IPS DF 4.7 (cell line): ENCODE measurements at regions not wholly inside any gene's neighbourhood (a gene's known extent, or its start where the extent isn't known, plus 50 kb on each side); places are given as distances from the start of the nearest gene placed in this dataset.
A peak's percentile ranks its signal among the peaks of the same experiment; 100 is the strongest.

Experiments
- DNase-seq: peaks from one replicate; pipeline ENCODE4 v3.0.0-alpha.2; 2013; ENCODE audit warnings: low spot score; ENCODE audit errors: extremely low read depth

DNA sequence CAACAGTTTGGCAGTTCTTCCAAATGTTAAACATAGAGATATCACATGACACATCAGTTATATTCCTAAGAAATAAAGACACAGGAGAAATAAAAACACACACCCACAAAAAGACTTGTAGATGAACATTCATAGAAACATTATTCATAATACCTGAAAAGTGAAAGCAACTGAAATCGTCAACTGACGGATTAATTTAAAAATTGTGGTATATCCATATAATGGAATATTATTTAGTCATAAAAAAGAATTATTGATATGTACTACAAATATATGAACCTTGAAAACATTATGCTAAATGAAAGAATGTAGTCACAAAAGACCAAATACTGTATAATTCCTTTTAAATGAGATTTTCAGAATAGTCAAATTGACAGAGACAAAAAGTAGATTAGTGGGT lies 330.2 kb upstream of the CD180 start:
- no peak for DNase-seq

- DNase-seq, result no peak
Measured at GRCh38 chr5:67520161-67520908, 323.7 kb upstream of the CD180 start.

DNA sequence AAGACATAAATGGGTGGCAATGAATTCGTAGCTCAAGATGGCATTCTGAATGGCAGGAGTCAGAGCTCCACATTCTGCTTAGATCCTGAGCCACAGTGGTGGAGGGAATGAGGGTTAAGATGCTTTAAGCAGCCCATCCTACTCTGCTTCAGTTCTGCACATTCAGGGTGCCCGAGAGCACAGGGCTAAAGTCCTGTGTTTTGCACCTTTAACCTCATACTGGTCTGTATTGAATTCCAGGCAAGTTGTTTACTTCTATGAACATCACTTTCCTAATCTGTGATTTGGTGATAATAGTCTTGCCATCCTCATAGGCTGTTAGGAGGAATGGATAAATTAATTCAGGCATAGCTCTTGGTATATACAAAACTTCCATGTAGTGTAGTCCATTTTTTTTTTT lies 321.6 kb upstream of the CD180 start:
- no peak for DNase-seq

DNA sequence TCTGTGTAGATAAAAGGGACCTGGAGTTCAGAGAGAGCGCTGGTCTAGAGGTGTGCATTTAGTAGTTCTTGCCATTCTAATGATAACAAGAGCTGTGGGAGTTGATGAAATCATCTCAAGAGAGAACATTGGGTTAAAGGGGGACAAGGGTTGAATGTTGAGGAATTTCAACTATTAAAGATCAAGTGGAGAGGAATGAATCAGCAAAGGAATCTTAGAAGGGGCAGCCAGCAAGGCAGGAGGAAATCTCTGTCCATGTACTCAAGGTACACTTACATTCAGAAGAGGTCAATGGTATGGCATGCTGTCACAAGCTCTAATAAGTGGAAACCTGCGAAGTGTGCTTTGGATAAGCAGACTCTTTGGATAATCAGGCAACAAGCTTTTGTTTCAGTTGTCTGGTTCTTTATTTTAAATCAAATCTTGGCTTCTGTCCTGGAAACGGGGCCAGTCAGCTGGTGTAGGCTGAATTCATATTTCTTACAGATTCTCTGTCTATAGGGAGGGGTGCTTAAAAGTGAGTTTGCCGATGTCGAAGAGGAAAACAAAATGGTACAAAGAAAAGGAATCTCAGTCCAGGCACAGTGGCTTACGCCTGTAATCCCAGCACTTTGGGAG lies 320.5 kb upstream of the CD180 start:
- DNase-seq, result no peak

- no peak for DNase-seq
Measured at GRCh38 chr5:67515762-67516161, 319.2 kb upstream of the CD180 start.

- DNase-seq, result no peak
Measured at GRCh38 chr5:67515020-67515689, 318.6 kb upstream of the CD180 start.

GRCh38 chr5:67512758-67513157 lies 316.2 kb upstream of the CD180 start:
- DNase-seq, result no peak

GRCh38 chr5:67511911-67512310 lies 315.3 kb upstream of the CD180 start:
- DNase-seq, result no peak

DNA sequence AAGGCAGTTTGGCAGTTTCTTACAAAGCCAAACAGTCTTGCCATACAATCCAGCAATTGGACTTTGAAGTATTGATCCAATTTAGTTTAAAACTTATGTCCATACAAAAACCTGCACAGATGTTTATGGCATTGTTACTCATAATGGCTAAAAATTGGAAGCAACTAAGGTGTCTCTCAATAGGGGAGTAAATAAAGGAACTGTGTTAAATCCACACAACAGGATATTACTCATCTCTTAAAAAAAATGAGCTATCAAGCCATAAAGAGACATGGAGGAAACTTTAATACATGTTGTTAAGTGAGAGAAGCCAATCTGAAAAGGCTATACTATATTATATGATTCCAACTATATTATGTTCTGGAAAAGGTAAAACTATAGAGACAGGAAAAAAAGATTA lies 313.6 kb upstream of the CD180 start:
- DNase-seq, result no peak

- DNase-seq, result no peak
Measured at GRCh38 chr5:67509402-67510186, 313.0 kb upstream of the CD180 start.

GRCh38 chr5:67506241-67506640 lies 309.6 kb upstream of the CD180 start:
- DNase-seq, result no peak

- no peak for DNase-seq
Measured at GRCh38 chr5:67502951-67503350, 306.4 kb upstream of the CD180 start.

- no peak for DNase-seq
Measured at GRCh38 chr5:67496051-67496450, 299.5 kb upstream of the CD180 start.

DNA sequence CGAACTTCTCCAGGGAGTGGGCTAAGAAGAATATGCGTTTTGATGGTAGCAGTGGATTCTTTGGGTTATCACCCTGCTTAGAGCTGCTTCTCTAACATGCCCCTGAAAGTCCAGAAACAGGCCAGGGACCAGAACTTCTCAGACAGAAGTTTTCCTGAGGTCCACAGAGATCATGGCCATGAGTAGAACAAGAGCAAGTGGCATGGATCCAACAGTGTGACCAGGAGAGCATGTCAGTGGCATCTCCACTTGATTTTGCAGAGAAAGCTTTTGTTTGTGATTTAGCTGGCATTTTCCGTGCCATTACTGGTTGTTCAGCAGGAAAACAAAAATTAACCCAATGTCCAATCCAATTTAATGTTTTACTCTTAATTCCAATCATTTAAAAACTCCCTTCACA lies 298.5 kb upstream of the CD180 start:
- no peak for DNase-seq

DNA sequence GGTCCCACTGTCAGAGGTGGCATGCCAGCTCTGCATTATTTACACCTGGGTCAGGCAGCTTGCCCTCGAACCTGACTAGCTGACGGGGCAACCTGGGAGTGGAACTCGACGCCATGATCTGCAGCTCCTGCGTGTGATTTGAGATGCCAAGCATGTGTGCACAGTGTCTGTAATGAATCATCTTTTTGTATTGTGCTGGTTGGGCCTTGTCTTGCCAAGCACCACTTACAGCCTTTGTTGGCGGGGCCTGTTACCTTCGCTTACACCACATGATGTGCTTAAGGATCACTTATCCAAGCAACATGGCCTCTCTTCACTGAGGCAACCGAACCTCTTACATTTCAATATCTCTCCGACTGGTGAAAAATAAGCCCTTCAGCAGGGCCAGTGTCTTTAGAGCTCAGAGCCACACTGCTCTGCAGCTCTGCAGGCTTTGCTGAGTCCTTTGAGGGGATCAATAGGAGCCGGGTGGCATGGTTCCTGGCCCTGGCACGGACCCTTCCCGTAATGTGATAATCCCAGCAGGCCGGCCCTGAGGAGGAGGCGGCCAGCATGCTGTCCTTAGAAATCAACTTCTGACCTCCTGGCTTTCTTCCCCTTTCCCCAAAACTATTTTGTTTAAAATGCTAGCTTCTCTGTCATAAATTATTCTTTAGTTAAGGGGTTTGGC lies 297.7 kb upstream of the CD180 start:
- no peak for DNase-seq

- peak; percentile 30 for DNase-seq
Measured at GRCh38 chr5:67493676-67494075, 297.1 kb upstream of the CD180 start.

DNA sequence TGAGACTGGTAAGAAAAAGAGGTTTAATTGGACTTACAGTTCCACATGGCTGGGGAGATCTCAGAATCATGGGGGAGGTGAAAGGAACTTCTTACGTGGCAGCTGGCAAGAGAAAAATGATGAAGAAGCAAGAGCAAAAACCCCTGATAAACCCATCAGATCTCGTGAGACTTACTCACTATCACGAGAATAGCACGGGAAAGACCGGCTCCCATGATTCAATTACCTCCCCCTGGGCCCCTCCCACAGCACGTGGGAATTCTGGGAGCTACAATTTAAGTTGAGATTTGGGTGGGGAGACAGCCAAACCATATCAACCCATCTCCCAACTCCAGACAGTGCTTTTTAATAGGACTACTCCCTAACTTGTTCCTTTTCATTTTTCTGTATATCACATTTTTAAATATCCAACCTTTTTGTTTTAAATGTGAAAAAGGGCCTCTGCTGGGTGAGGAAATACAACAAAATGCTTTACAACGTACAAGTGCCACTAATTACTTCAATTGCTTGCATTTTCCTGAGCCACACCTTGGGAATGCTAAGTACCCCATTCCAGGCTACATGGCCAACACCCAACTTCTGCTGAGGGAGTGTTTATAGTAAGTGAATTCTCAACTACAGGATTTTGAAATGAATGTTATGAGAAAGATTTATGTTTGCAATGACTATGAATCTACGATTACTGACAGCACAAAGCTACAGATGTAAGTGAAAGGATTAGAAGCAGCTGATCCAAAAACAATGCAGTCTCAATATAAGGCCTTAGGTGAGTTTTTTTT lies 294.1 kb upstream of the CD180 start:
- DNase-seq, result no peak

GRCh38 chr5:67488885-67489284 lies 292.3 kb upstream of the CD180 start:
- no peak for DNase-seq

DNA sequence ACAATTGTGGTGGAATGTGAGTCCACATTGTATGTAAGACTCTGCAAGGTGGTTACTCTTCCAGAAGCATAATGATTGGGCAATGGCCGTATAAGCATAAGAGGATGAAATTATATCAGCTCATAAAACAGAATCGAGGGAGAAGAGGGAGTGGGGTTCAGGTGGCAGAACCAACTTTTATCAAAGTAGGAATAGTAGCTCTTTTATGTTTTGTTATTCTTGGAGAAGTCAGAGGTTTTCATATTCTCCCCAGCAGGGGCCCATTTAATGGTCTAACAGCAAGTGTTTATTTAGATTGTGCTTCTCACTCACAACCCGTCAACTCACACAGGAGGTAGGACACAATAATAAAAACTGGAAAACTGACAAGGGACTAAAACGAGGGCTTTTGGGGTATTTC lies 291.3 kb upstream of the CD180 start:
- no peak for DNase-seq

DNA sequence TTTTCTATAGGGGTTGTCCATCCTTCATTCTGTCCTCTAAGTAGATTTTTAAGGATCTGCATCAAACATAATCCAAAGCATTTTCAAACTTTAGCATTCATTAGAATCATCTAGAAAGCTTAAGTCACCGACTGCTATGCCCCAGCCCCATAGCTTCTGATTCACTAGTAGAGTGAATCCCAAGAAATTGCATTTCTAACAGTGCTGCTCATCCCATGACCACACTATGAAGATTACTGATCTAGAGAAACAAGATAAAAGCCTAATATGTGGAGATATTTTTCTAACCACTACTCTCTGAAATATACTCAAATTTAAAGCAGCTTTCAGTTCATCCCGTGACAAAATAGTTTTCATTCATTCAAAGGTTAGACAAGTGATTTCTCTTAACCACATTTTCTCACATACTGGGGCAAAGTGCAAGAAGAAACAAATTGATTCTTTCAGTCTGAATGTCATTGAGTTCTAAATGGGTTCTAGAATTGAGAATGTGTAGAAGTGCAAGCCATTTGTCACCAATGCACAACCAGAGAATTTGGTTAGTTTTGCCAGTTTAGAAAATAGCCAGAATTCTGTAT lies 286.9 kb upstream of the CD180 start:
- DNase-seq, result no peak
